ENCODE measurements at regions not wholly inside any gene's neighbourhood (a gene's known extent, or its start where the extent isn't known, plus 50 kb on each side); places are given as distances from the start of the nearest gene placed in this dataset.

DNA sequence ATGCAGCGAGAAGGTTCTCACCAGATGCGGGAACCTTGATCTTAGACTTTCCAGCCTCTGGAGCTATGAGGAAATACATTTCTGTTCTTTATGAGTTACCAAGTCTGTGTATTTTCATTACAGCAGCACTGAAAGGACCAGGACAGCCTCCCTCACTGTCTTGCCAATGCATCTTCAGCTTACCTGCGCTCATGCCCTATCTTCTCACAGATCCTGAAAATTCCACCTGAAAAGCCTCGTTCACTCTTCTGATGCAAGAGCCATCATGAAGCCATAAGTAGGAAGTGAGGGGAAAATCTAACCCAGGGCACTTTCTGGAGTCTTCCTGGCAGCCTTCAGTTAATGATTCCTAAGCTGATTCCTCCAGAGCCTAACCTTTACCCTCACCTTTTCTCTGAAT, 194.0 kb downstream of the SALL1 start:
- no peak for DNase-seq (ENCODE audit: low read depth, low spot score)
- H3K4me3 ChIP-seq (ENCODE audit: low read depth, low read length): no peak overlapping the region
- POLR2A ChIA-PET: no interaction called here
- CTCF ChIA-PET: no interaction called here
- TF ChIP-seq, protein P1, sequence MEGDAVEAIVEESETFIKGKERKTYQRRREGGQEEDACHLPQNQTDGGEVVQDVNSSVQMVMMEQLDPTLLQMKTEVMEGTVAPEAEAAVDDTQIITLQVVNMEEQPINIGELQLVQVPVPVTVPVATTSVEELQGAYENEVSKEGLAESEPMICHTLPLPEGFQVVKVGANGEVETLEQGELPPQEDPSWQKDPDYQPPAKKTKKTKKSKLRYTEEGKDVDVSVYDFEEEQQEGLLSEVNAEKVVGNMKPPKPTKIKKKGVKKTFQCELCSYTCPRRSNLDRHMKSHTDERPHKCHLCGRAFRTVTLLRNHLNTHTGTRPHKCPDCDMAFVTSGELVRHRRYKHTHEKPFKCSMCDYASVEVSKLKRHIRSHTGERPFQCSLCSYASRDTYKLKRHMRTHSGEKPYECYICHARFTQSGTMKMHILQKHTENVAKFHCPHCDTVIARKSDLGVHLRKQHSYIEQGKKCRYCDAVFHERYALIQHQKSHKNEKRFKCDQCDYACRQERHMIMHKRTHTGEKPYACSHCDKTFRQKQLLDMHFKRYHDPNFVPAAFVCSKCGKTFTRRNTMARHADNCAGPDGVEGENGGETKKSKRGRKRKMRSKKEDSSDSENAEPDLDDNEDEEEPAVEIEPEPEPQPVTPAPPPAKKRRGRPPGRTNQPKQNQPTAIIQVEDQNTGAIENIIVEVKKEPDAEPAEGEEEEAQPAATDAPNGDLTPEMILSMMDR (IDR thresholded peaks at IDR 0.05; ENCODE audit: insufficient read depth, low read length, missing control alignments): no peak

DNA sequence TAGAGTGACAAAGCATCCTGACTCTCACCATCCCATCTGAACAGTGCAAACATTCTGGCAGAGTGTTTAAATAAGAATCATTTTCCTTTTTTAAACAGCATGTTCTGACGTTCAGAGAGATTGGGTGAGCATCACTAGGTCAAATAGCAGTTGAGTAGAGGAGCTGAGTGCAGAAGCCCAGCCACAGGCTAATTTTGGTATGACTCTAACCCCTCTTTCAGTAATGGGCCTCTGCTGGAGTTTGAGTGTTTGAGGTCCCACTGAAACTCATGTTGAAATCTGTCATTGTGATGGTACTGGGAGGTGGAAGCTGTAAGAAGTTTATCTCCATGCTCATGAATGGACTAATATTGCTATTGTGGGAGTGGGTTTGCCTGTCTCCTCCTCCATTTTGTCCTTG, 194.4 kb downstream of the SALL1 start:
- TF ChIP-seq, protein P1 (IDR thresholded peaks at IDR 0.05; ENCODE audit: insufficient read depth, low read length, missing control alignments): no peak
- ChIA-PET CTCF (no interaction called here), POLR2A (no interaction called here)
- H3K4me3 ChIP-seq (ENCODE audit: low read depth, low read length): no peak overlapping the region
- no peak for DNase-seq (ENCODE audit: low read depth, low spot score)

DNA sequence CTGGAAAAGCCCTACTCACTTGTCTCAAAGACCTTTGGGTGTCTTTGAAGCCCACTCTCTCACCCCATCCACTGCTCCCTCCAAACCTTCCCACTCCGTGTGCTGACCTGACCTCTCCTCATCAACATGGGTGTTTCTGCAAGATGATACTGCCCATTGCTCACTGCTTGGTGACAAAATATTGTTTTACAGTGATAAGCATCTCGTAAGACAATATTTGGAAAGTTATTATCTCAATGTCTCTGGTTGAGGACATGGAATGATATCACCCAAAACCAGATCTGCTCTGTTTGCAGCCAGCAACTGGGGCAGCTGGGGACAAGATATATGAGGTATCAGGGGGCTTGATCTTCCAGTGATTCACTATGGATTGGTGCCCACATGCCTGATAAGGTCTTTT, 195.8 kb downstream of the SALL1 start:
- ChIA-PET CTCF (no interaction called here), POLR2A (no interaction called here)
- no peak overlapping the region for H3K4me3 ChIP-seq (ENCODE audit: low read depth, low read length)
- TF ChIP-seq, protein P1 (IDR thresholded peaks at IDR 0.05; ENCODE audit: insufficient read depth, low read length, missing control alignments): no peak
- DNase-seq (ENCODE audit: low read depth, low spot score): no peak

DNA sequence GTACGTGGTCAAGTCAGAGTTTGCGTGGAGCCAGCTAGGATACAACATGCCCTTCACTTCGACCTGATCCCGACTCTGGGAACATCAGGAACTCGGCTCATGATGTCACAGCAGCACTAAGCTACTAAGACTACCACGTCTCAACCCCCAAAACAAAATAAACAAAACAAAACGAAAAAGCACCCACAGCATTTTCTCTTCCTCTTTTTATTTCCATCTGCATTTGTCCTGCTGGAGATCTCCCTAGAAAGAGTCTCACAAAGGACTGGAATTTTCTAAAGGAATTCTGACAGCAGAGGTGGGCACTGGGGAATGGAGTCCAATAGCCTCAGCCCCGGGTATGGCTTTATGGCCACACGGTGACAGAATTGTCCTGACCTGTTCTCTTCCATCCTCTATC, 196.6 kb downstream of the SALL1 start:
- ChIA-PET POLR2A (no interaction called here), CTCF (no interaction called here)
- TF ChIP-seq, protein P1 (IDR thresholded peaks at IDR 0.05; ENCODE audit: insufficient read depth, low read length, missing control alignments): no peak
- DNase-seq (ENCODE audit: low read depth, low spot score): no peak
- no peak overlapping the region for H3K4me3 ChIP-seq (ENCODE audit: low read depth, low read length)

DNA sequence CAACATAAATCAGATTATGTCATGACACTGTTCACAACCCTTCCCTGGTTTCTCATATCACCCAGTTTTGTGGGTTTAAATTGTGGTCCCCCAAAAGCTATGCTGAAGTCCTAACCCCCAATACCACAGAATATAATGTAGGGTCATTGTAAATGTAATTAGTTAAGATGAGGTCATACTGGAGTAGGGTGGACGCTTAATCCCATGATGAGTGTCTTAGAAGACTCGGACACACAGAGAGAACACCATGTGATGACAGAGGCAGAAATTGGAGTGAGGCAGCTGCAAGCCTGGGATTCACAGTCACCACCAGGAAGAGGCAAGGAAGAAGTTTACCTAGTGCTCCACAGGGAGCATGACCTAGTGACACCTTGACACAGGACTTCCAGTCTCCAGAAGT, 197.8 kb downstream of the SALL1 start:
- POLR2A ChIA-PET: no interaction called here
- no peak for DNase-seq (ENCODE audit: low read depth, low spot score)
- CTCF ChIA-PET: no interaction called here
- TF ChIP-seq, protein P1 (IDR thresholded peaks at IDR 0.05; ENCODE audit: insufficient read depth, low read length, missing control alignments): no peak
- no peak overlapping the region for H3K4me3 ChIP-seq (ENCODE audit: low read depth, low read length)

DNA sequence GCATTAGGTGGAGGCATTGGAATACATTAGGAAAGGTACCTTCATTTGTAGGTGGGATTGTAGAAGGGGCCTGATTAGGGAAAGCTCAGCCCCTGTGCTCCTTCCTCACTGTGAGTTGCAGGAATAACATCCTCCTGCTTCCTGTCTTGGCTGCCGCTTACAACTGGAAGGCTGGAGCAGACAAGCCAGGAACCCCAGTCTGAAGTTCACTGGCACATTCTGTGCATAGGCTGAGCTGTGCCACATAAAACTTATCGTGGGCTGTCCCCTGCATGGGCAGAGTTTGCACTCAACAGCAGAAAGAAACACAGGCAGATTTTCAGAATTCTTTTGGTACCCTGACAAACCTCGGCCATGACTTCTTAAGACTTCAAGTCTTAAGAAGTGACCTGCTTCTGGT, 200.1 kb downstream of the SALL1 start:
- ChIA-PET CTCF (no interaction called here), POLR2A (no interaction called here)
- DNase-seq (ENCODE audit: low read depth, low spot score): no peak
- H3K4me3 ChIP-seq (ENCODE audit: low read depth, low read length): no peak overlapping the region
- TF ChIP-seq, protein P1 (IDR thresholded peaks at IDR 0.05; ENCODE audit: insufficient read depth, low read length, missing control alignments): no peak
